RPMI7951 (cell line): ENCODE measurements at regions not wholly inside any gene's neighbourhood (a gene's known extent, or its start where the extent isn't known, plus 50 kb on each side); places are given as distances from the start of the nearest gene placed in this dataset.

ENCODE experiments used
- DNase-seq: peaks from one replicate; pipeline ENCODE4 v3.0.0-alpha.2; 2012; ENCODE audit warnings: low read depth

- peak; percentile 39 for DNase-seq
These were observed 295.8 kb downstream of the SP3 start for GRCh38 chr2:173669271-173669853.

- no peak for DNase-seq
These were observed 295.3 kb downstream of the SP3 start for GRCh38 chr2:173669888-173670287.

GRCh38 chr2:173672573-173673340, 292.4 kb downstream of the SP3 start:
- no peak for DNase-seq

GRCh38 chr2:173673640-173674039, 291.5 kb downstream of the SP3 start:
- DNase-seq: no peak

- DNase-seq: no peak
These were observed 288.5 kb downstream of the SP3 start for GRCh38 chr2:173676647-173677046.

- no peak for DNase-seq
These were observed 287.0 kb downstream of the SP3 start for GRCh38 chr2:173678186-173678585.

- DNase-seq: peak; percentile 52
These were observed 284.6 kb downstream of the SP3 start for GRCh38 chr2:173680574-173680973.

- no peak for DNase-seq
These were observed 283.1 kb downstream of the SP3 start for GRCh38 chr2:173681881-173682650.

- no peak for DNase-seq
These were observed 280.2 kb downstream of the SP3 start for GRCh38 chr2:173684896-173685459.

- no peak for DNase-seq
These were observed 274.8 kb downstream of the SP3 start for GRCh38 chr2:173690349-173690748.

GRCh38 chr2:173692068-173692467, 273.1 kb downstream of the SP3 start:
- no peak for DNase-seq

- DNase-seq: no peak
These were observed 272.1 kb downstream of the SP3 start for GRCh38 chr2:173693044-173693589.

- DNase-seq: no peak
These were observed 268.9 kb downstream of the SP3 start for GRCh38 chr2:173696274-173696673.

GRCh38 chr2:173697929-173698328, 267.2 kb downstream of the SP3 start:
- no peak for DNase-seq

- DNase-seq: no peak
These were observed 259.5 kb downstream of the SP3 start for GRCh38 chr2:173705656-173706055.

- no peak for DNase-seq
These were observed 258.2 kb downstream of the SP3 start for GRCh38 chr2:173706936-173707335.

GRCh38 chr2:173708806-173709205, 256.4 kb downstream of the SP3 start:
- DNase-seq: no peak

GRCh38 chr2:173711816-173712215, 253.4 kb downstream of the SP3 start:
- no peak for DNase-seq

- DNase-seq: no peak
These were observed 251.1 kb downstream of the SP3 start for GRCh38 chr2:173713904-173714555.

- DNase-seq: peak; percentile 35
These were observed 249.7 kb downstream of the SP3 start for GRCh38 chr2:173715441-173715840.

GRCh38 chr2:173716458-173717052, 248.6 kb downstream of the SP3 start:
- peak; percentile 26 for DNase-seq
